NT2/D1 (cell line): ENCODE measurements at regions not wholly inside any gene's neighbourhood (a gene's known extent, or its start where the extent isn't known, plus 50 kb on each side); places are given as distances from the start of the nearest gene placed in this dataset.

Experiments used
- SUZ12 ChIP-seq: IDR thresholded peaks from 2 replicates; pipeline ENCODE4 v1.6.1; 2011; ENCODE audit not compliant: insufficient read length, insufficient read depth; ENCODE audit errors: extremely low read depth
- ZNF274 ChIP-seq: IDR thresholded peaks from 2 replicates; pipeline ENCODE4 v1.6.1; 2011; ENCODE audit warnings: mild to moderate bottlenecking, low read depth, low read length

DNA sequence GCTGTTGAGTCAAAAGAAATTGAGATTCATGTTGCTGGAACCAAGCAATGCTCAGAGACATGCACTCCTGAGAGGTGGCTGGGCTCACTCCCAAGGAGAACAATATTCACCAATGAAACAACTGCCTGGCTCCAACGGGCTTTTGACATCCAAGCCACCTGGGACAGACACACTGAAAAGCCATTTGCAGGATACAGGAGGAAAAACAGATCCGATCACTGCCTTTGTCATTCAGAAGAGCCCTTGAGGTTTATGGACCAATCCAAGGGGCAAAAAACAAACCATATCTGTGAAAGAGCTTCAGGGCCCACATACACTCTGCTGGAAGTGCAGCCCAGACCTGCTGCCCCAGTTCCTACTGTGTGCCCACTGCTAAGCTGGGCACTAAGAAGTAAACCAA lies 277.5 kb downstream of the NUAK1 start:
- TF ChIP-seq SUZ12 (no peak), ZNF274 (no peak)
